ENCODE measurements at regions not wholly inside any gene's neighbourhood (a gene's known extent, or its start where the extent isn't known, plus 50 kb on each side); places are given as distances from the start of the nearest gene placed in this dataset.
"Not testable (repeated sequence)": the region's sequence is repeated elsewhere in the genome, so short reads cannot be mapped to it uniquely, and the experiment has no call there.

DNA sequence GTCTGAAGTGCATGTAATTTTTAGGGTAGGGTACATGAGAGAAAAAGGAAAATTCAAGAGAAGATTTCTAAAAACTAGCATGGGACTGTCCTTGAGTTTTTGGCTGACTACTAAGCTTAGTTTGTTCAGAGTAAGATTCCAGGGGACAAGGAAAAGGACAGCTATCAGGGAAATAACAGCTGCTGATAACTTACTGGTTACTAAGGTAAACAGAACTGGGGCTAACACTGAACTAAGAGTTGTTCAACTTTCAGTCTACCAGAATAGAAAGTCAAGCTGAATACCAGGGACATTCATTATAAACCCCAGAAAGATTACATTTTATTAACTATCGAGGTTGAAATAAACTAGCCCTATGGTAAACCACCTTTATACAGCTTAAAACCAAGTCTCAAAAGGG is 261.8 kb upstream of the CYRIA start:
- in situ Hi-C loops (cut with MboI; ENCODE audit: low sequenced_read_pairs), result no loop called here

- in situ Hi-C loops (cut with MboI; ENCODE audit: low sequenced_read_pairs), result no loop called here
These were observed 259.5 kb upstream of the CYRIA start for GRCh38 chr2:16925145-16925544.

DNA sequence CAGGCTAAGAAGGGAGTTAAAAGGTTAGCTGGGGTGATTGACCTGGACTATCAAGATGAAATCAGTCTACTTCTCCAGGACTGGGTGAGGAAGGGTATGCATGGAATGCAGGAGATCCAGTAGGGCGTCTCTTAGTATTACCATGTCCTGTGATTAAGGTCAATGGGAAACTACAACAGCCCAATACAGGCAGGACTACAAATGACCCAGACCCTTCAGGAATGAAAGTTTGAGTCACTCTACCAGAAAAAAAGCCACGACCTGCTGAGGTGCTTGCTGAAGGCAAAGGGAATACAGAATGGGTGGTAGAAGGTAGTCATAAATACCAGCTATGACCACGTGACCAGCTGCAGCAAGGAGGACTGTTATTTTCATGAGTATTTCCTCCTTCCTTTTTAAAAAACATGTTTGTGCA is 249.7 kb upstream of the CYRIA start:
- in situ Hi-C loops (cut with MboI; ENCODE audit: low sequenced_read_pairs), result not testable (repeated sequence)

- in situ Hi-C loops (cut with MboI; ENCODE audit: low sequenced_read_pairs), result no loop called here
These were observed 246.1 kb upstream of the CYRIA start for GRCh38 chr2:16911746-16912145.

GRCh38 chr2:16908656-16909055 is 243.0 kb upstream of the CYRIA start:
- in situ Hi-C loops (cut with MboI; ENCODE audit: low sequenced_read_pairs), result no loop called here

GRCh38 chr2:16907645-16908282 is 242.1 kb upstream of the CYRIA start:
- in situ Hi-C loops (cut with MboI; ENCODE audit: low sequenced_read_pairs), result no loop called here

DNA sequence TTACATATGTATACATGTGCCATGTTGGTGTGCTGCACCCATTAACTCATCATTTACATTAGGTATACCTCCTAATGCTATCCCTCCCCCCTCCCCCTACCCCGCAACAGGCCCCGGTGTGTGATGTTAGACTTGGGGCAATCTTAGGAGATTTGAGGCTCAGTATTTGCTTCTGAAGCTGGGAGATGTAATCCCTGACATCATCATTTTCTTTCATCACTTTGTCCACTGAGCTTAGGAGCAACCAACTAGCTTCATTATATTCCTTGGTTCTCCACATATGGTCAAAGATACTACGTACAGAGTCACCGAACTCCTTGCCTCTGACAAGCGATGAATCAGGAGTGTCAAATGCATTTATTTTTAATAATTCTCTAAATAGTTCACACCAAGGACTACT is 239.7 kb upstream of the CYRIA start:
- in situ Hi-C loops (cut with MboI; ENCODE audit: low sequenced_read_pairs), result not testable (repeated sequence)

GRCh38 chr2:16900405-16901025 is 234.9 kb upstream of the CYRIA start:
- in situ Hi-C loops (cut with MboI; ENCODE audit: low sequenced_read_pairs), result no loop called here

GRCh38 chr2:16899958-16900357 is 234.3 kb upstream of the CYRIA start:
- in situ Hi-C loops (cut with MboI; ENCODE audit: low sequenced_read_pairs), result no loop called here

GRCh38 chr2:16890081-16890480 is 224.4 kb upstream of the CYRIA start:
- in situ Hi-C loops (cut with MboI; ENCODE audit: low sequenced_read_pairs), result no loop called here

DNA sequence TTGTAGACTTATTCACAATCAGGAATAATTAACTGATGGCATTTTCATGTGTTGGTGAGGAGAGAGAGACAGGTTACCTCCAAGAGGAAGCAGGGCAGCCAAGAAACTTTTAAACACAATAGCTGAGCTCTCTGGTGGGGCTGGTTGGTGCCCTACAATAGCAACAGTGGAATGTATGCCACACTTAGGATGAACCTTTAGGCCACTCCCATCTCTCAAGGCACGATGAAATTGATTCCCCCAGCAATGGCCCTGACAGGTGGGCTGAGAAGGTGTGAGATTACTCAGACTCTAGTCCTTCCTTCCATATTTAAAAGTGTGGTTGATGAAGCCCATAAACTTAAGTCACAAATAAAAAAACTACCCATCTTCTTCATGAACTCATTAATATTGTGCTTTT is 219.4 kb upstream of the CYRIA start:
- in situ Hi-C loops (cut with MboI; ENCODE audit: low sequenced_read_pairs), result no loop called here

GRCh38 chr2:16882706-16883105 is 217.1 kb upstream of the CYRIA start:
- in situ Hi-C loops (cut with MboI; ENCODE audit: low sequenced_read_pairs), result no loop called here

DNA sequence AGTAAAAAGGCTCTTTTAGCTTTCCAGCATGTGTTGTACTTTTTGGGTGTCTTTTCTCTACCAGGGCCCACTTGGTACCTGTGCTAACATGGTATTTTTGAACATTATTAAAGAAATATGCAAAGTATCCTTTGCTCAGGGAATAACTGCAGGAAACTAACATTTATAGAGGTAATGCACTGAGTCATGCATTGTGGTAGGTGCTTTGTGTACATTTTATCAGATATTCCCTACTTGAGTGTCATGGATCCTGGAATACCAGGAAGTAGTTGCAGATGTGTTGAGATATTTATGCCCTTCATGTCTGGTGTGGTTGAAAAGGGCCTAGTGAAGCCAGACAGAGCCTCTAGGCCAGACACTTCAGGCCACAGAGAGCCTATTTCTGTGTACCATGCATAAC is 215.5 kb upstream of the CYRIA start:
- in situ Hi-C loops (cut with MboI; ENCODE audit: low sequenced_read_pairs), result no loop called here

DNA sequence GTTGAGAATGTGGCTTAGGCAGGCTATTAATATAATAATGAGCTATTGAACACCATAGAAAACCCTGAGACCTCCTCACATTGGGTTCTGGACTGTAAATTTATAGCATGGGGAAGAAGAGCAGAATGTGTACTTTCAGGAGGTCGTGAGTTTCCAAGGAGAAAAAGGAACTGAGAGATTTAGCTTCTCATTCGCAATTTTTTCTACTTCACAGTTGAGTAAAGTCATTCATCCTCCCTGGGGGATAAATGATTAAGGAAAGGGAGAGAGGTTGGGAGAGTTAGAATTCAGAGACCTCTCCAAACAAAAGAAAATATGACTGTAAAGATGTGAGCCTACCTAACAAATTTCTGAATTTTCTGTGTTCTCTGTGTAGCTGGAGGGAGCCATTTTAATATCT is 205.8 kb upstream of the CYRIA start:
- in situ Hi-C loops (cut with MboI; ENCODE audit: low sequenced_read_pairs), result no loop called here

DNA sequence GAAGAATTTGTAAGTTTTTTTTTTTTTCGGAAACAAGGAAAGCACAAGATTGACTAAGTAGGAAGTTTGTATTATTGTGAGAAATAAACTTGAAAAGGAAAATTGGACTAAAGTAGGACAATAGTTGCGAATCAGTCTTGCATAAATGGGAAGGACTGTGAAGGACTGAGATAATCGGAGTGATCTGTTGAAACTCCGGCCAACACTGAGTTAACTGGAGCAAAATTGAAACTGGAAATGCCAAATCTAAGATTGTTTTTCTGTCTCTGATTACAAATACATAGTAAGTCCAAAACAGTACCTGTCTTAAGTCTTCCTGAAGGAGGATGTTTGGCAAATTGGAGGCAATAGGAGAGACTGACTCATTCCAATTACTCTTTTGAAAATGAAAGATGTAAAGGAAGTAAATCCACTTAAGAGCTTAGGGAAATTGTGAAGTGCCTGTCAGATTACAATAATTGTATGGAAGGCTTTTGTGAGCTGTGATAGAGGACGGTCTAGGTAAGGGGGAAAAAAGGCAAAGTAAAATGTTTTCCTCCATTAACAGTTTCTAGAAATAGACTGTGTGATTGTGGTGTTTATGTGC is 204.9 kb upstream of the CYRIA start:
- in situ Hi-C loops (cut with MboI; ENCODE audit: low sequenced_read_pairs), result no loop called here

DNA sequence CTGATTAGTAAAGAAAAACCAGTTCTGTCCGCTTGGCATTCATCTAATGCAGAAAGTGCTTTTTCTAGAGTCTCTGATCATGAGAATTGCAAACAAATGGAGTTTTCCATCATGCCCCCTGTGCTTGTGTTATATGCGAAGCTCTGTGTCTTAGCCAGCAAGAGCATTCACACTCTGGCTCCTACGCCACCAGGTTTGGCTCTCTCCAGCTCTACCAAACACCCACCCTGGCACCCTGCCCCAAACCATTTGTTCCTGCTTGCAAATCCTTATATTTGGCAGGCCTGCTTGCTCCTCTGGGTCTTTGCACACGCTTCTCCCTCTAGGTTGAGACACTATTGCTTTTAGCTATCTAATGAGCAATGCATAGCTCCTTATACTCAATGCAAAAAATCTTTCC is 204.1 kb upstream of the CYRIA start:
- in situ Hi-C loops (cut with MboI; ENCODE audit: low sequenced_read_pairs), result no loop called here

GRCh38 chr2:16862471-16862870 is 196.8 kb upstream of the CYRIA start:
- in situ Hi-C loops (cut with MboI; ENCODE audit: low sequenced_read_pairs), result no loop called here

DNA sequence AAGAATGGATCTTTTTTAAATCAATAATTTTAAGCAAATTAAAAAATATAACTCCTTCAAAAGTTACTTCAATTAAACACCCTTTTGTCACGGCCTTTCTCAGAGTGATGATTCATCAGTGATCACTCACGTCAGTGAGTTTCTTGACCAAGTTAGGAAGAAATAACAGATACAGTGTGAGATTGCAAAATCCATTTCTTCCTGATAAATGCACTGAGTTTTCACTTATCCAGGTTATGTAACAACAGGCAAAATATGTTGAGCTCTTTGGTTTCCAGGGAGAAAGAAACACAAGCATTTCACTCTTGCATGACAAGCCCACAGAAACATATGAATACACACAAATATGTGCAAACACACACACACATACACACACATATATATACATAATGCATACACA is 195.9 kb upstream of the CYRIA start:
- in situ Hi-C loops (cut with MboI; ENCODE audit: low sequenced_read_pairs), result no loop called here

DNA sequence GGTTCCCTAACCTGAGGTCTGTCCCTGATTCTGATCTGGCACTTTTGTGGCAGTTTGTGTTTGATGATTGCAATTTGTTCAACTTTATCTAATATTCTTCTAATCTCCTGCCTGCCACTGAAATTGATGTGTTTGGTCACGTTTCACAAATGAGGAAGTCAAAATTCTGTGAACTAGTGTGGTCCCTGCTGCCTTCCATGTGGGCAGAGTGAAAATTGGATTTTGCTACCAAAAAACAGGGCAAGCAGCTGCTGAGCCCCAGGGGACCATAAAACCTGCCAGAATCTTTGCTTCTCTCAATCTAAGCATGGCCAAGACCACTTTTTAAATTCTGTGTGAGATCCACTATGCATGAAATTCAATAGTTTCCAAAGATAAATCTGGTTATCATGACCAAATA is 195.5 kb upstream of the CYRIA start:
- in situ Hi-C loops (cut with MboI; ENCODE audit: low sequenced_read_pairs), result no loop called here

- in situ Hi-C loops (cut with MboI; ENCODE audit: low sequenced_read_pairs), result no loop called here
These were observed 195.0 kb upstream of the CYRIA start for GRCh38 chr2:16860627-16861026.

DNA sequence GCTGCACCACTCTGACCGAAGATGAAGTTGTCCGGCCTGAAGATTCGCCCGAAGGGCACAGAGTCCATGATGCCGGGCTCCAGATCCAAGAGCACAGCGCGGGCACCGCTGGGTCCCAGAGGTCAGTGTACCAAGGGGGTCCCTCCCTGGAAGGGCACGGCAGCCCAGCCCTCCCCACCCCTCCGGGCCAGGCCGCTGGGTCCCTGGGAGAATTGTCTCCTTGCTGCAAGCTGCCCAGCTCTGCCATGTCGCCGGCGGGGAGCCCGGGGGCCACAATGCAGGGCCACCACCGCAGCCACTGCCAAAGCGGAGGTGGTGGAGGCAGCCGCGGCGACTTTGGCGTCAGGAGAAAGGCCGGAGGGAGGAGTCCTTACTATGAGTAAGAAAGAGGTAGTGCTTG is 189.5 kb upstream of the CYRIA start:
- in situ Hi-C loops (cut with MboI; ENCODE audit: low sequenced_read_pairs), result no loop called here

DNA sequence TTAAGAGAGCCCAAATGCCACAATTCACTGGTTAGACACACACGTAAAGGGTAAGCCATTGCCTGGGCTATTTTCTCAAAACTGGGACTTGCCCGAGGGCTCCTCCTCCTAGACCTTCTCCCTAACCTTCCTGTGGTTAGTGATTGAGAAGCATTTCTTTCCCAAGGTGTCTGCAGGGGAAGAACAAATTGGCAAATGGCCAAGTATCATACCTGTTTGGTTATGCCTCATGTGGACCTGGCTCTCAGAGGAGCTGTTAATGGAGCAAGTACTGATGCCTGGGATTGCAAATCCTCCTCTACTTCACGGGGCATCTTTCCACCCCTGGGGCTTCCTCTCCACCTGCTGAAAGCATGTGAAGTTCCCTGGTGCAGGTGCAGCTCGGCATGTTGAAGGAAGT is 187.5 kb upstream of the CYRIA start:
- in situ Hi-C loops (cut with MboI; ENCODE audit: low sequenced_read_pairs), result no loop called here

DNA sequence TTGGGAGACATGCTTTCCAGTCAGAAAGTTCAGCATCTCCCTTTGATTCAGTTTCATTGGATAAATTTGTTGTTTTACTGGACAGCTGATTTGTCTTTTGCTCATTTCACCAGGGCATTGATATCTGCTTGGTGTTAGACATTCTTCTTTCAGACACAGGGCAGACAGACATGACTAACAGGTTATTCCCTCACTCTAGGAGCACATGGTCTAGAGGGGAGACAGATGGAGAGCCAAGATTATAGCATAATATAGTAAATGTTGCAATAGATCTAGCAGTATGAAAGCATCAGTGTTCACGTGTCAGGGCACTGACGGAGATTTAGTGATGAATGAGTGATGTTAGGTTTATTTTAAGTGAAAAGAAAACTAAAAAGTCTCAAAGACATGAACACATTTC is 187.0 kb upstream of the CYRIA start:
- in situ Hi-C loops (cut with MboI; ENCODE audit: low sequenced_read_pairs), result no loop called here
